H7 (cell line): ENCODE measurements at regions not wholly inside any gene's neighbourhood (a gene's known extent, or its start where the extent isn't known, plus 50 kb on each side); places are given as distances from the start of the nearest gene placed in this dataset.
"Not testable (repeated sequence)": the region's sequence is repeated elsewhere in the genome, so short reads cannot be mapped to it uniquely, and the experiment has no call there.

Source experiments
- DNase-seq: peaks from one replicate; pipeline ENCODE4 v3.0.0; 2012
- H3K27me3 ChIP-seq: 2 replicates; pipeline ENCODE4 v1.6.0; 2011; ENCODE audit warnings: mild to moderate bottlenecking, low read length; ENCODE audit not compliant: control insufficient read depth, insufficient read depth
- H3K36me3 ChIP-seq: replicated peaks from 2 replicates; pipeline ENCODE4 v1.5.1; 2011; ENCODE audit warnings: low read length; ENCODE audit not compliant: control insufficient read depth, insufficient read depth
- H3K4me3 ChIP-seq: 2 replicates; pipeline ENCODE4 v1.5.1; 2011; ENCODE audit warnings: low read depth, mild to moderate bottlenecking, control low read depth, low read length, moderate library complexity; ENCODE audit not compliant: insufficient read depth

DNA sequence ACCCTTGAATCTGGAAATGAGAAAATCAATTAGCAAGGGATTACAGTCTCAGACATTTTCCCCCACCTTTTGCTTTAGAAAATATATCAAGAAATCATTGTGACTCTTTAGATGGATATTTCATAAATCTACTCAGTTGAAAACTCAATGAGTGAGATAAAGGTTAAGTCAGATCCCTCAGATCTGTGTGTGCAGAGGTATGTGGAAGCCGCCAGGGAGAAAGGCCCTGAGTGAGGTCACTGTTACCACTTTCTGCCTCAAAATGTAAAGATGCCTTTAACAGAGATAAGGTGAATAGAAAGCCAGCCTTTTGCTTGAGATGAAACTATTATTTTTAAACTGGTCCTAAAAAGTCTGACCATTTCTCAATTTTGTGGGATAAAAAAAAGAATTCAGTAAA, 225.6 kb upstream of the HES1 start:
- DNase-seq = no peak
- Histone ChIP-seq H3K4me3 (no peak overlapping the region), H3K27me3 (no peaks in the 10 kb centered on the region; the same call in 1 of the 2 replicates), H3K36me3 (no peaks in the 10 kb centered on the region)

DNA sequence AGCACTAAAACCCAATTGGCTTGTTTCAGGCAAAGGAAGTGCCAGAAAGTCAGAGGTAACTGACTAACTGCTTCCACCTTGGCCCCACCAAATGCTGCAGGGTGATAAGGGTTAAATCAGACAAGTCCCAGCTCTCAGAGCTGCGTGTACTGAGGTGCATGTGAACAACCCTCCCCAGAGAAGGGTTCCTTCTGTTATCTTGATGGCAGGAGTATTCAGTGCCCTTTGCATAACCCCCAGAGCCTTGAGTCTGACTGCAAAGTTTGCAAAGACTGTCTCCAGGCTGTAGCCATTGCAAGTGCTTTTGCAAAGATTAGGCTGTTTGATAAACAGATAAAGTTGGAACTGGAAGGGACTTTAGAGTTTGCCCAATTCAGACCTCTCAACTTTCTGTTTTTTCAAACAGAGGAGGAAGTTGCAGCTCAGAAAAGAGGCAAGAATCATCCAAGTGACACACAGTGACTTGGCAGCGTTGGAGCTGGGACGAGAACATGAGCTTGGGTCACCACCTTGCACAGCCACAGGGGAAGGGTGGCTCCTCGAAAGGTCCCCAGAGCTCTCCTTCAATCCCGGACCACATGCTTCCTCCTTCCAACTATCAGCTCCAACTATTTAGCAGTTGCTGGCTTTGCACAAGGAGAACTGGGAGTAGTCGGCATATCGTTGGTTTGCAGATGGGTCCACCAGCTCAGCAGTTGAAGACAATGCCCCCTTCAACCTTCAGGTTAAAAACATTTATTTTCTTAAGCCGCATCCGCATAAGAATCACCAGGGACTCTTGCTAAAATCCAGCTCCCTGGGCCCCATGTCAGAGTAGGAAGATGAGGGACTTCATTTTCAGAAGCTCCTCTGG, 224.8 kb upstream of the HES1 start:
- DNase-seq = peak; percentile 21
- no peaks in the 10 kb centered on the region; the same call in 1 of the 2 replicates for H3K27me3 ChIP-seq
- no peak overlapping the region for H3K4me3 ChIP-seq
- H3K36me3 ChIP-seq = no peaks in the 10 kb centered on the region

DNA sequence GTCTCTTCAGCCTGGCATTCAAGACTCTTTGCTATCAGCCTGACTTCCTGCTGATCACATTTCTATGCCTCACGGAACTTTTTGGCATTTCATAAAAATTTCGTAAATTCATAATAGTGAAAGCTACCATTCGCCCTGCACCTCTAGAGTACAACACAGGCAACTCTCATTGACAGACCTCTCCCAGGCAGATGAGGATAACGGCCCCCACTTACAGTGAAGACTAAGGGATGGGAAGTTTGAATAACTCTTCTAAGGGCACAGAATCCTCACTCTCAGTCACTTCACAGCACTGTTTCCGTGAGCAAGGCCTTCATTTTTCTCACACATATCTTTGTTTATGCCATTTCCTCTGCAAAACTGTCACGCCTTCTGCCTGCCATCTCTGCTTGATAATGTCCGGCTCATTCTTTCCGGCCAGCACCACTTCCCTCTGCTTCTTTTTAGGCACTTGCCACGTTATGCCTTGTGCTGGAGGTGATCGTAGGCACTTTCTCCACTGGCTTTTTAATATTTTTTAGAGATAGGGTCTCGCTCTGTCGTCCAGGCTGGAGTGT, 224.1 kb upstream of the HES1 start:
- Histone ChIP-seq H3K36me3 (no peaks in the 10 kb centered on the region), H3K27me3 (no peaks in the 10 kb centered on the region; the same call in 1 of the 2 replicates), H3K4me3 (no peak overlapping the region)
- no peak for DNase-seq

DNA sequence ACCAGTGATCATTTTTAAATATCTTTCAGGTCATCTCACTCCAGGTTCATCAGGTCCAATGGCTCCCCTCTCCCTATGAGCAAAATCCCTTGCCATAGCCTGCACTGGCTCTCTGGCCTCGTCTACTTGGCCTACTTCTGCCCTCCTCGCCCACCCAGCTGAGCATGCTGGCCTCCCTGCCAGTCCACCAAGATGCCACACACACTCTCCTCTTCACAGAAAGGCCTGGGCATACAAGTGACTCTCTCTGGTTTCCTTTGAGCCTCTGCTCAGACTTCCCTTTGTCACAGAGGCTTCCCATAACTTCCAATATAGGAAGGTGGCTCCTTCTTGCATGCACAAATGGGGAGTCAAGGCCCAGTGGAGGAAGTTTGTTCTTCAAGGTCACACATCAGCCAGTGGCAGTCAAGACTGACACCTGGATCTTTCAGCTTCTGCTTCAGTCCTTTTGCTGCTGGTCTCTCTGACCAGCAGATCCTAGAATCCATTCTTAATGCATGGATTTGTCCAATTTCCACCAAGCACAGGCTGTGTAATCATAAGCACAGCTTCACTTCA, 223.2 kb upstream of the HES1 start:
- Histone ChIP-seq H3K27me3 (no peaks in the 10 kb centered on the region; the same call in 1 of the 2 replicates), H3K4me3 (no peak overlapping the region), H3K36me3 (no peaks in the 10 kb centered on the region)
- no peak for DNase-seq

DNA sequence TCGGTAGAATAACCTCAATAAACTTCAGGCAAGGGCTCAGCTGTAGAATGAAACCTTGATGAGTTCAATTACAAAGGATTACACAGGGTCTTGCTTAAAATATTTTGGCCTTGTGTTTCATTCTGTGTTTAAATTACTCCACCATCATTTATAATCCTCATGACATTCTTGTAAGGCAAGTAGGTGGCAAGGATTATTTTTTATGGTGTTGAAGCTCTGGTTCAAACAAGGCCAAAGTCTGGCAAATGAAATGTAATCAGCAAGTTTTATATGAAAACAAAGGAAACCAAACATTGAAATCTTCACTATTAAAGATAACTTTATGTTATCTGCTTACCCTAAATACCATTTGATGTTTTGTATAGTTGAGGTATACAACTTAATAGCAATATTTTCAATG, 221.3 kb upstream of the HES1 start:
- Histone ChIP-seq H3K27me3 (no peaks in the 10 kb centered on the region; the same call in 1 of the 2 replicates), H3K4me3 (no peak overlapping the region), H3K36me3 (no peaks in the 10 kb centered on the region)
- DNase-seq = no peak

DNA sequence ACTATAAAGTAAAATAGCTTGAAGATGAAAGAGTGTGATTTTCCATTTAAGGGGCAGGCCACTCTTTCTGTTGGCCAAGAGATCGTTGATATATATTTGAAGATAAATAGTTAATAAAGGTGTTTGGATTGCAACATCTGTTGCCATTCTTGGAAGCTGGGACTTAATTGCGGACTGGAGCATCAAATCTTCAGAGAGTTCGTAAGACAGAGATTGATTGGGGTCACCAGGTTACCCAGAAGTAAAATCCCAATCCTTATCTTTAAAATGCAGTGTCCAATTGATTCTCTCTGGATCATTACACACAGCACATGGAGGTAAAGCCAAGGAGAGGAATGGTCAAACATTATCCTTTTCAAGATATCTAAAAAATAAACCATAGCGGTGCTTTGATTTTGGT, 220.8 kb upstream of the HES1 start:
- H3K36me3 ChIP-seq = no peaks in the 10 kb centered on the region
- DNase-seq = no peak
- H3K4me3 ChIP-seq = no peak overlapping the region
- H3K27me3 ChIP-seq = no peaks in the 10 kb centered on the region

DNA sequence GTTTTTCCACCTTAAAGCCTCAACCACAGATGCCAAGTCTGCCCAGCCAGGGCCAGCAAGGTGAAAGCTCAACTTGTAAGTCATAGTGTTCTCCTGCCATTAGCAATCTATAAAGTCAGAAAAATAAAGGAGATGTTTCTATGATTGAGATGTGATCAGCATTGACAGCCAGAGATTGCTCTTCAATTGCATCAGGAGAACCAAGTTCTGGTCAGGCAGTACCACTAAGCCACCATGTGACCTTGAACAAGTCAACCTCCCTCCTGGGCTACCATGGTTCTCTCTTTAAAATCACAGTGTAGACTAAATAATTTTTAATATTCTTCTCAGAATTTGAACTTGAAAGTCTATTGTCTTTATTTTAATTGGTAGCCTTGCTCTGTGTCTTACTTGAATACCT, 220.3 kb upstream of the HES1 start:
- H3K27me3 ChIP-seq = no peaks in the 10 kb centered on the region
- no peaks in the 10 kb centered on the region for H3K36me3 ChIP-seq
- H3K4me3 ChIP-seq = no peak overlapping the region
- DNase-seq = no peak

DNA sequence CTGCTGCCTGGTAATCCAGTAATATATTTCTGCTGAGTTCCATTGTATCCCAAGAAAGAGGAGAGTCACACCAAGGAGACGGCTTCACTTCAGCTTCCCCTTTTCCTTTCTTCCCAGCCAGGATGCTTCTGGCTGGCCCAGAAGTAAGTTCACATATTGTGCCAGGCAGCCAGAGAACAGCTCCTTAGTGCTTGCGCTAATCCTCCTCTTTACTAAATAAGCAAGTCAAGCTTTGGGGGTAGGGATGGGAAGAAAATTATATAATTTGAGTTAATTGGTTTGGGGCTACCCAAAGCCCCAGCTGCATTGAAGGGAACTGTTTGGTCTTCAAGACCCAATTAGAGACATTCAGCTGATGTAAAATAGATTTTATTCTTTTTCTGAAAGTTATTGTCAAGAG, 218.8 kb upstream of the HES1 start:
- Histone ChIP-seq H3K27me3 (no peaks in the 10 kb centered on the region), H3K36me3 (no peaks in the 10 kb centered on the region), H3K4me3 (no peak overlapping the region)
- DNase-seq = no peak

DNA sequence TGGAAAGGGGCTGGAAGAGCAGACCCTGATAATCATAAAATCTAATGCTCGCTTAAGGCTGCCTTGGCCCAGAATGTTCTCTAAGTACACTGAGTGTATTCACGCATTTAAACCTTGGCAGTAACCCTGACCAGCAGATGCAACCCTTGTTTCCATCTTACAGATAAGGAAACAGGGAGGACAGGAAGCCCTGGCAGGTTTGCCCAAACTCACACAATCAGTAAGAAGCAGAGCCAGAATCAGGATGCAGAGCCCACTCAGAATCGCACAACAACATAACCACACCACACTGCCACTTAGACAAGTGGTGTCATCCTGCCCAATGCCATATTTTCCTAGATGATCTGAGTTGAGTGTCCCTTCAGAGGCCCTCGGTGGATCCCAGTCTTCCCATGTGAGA, 214.5 kb upstream of the HES1 start:
- Histone ChIP-seq H3K27me3 (no peaks in the 10 kb centered on the region), H3K36me3 (no peaks in the 10 kb centered on the region), H3K4me3 (no peak overlapping the region)
- no peak for DNase-seq

DNA sequence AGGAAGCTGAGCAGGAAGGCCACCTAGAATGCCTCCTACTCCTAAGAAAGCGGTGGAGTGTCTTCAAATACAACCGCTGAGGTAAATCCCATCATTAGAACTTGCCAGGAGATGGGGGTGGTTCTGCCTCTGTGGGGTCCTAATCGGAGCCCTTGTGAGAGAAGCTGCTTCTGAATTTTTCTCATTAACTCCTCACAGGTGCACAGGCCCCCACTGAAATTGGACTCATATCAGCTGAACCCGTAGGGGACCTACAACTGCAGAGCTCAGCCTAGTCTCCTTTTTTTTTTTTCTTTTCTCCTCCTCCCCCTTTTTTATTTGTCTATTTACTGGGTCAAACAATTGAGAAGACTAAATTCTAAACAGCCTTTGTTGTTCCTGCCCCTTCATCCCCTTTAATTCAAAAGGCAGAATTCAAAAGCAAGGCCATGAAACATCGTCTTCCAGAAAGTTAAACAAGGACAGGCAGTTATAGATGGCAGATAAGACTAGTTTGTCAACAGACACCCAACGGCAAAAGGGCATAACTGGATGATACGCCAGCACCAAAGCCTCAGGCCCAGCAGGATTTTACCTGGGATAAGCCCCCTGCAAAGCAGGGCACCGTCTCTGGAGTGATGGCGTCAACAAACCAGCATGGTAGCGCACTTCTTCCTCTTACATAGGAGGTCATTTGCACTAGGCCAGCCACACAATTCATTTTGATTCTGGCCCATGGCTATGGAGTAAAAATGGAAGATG, 213.7 kb upstream of the HES1 start:
- Histone ChIP-seq H3K36me3 (no peaks in the 10 kb centered on the region), H3K27me3 (no peaks in the 10 kb centered on the region), H3K4me3 (no peak overlapping the region)
- DNase-seq = no peak

DNA sequence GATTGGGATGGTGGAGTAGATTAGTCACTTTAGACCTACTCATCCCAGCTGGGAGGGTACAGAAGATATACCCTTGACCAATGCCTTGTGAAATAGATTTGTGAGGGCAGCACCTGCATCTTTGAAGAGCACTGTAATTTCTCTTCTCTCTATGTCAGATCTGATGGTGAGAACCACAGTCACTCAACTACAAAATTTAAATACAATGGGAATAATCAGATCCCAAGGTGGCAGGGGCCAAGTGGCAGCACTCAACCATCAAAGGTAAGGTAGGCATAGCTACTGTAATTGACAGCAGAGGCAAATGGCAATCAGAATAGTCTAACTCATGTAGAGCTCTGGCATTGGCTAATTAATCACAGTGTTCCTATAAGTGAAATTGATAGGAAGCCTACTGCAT, 212.0 kb upstream of the HES1 start:
- not testable (repeated sequence) for H3K4me3 ChIP-seq, DNase-seq, H3K36me3 ChIP-seq, H3K27me3 ChIP-seq

DNA sequence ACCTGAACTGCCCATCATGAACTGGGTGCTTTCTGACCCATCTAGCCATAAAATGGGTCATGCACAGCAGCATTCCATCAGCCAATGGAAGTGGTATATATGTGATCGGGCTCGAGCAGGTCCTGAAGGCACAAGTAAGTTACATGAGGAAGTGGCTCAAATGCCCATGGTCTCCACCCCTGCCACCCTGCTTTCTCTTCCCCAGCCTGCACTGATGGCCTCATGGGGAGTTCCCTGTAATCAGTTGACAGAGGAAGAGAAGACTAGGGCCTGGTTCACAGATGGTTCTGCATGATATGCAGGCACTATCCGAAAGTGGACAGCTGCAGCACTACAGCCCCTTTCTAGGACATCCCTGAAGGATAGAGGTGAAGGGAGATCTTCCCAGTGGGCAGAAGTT, 209.9 kb upstream of the HES1 start:
- H3K36me3 ChIP-seq, H3K27me3 ChIP-seq, H3K4me3 ChIP-seq, DNase-seq: not testable (repeated sequence)

DNA sequence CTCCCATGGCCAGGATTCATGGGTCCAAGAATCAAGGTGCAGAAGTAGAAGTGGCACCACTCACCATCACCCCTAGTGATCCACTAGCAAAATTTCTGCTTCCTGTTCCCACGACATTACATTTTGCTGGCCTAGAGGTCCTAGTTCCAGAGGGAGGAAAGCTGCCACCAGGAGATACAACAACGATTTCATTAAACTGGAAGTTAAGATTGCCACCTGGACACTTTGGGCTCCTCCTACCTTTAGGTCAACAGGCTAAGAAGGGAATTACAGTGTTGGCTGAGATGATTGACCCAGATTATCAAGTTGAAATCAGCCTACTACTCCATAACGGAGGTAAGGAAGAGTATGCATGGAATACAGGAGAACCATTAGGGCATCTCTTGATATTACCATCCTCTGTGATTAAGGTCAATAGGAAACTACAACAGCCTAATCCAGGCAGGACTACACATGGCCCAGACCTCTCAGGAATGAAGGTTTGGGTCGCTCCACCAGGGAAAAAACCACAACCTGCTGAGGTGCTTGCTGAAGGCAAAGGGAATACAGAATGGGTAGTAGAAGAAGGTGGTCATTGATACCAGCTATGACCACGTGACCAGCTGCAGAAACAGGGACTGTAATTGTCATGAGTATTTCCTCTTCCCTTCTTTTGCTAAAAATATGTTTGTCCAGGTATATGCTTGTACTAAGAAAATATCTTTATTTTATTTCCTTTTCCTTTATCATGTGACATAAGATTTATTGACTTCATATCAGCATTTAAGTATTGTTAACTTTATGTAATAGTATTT, 208.3 kb upstream of the HES1 start:
- not testable (repeated sequence) for H3K27me3 ChIP-seq, H3K36me3 ChIP-seq, H3K4me3 ChIP-seq, DNase-seq
